Activated T-cell treated with anti-CD3 and anti-CD28 coated beads for 48 hours (primary cell): ENCODE measurements at regions not wholly inside any gene's neighbourhood (a gene's known extent, or its start where the extent isn't known, plus 50 kb on each side); places are given as distances from the start of the nearest gene placed in this dataset.
"Not testable (repeated sequence)": the region's sequence is repeated elsewhere in the genome, so short reads cannot be mapped to it uniquely, and the experiment has no call there.

ENCODE experiments used
- DNase-seq: peaks from one replicate; pipeline ENCODE4 v3.0.0-alpha.2; 2020; ENCODE audit warnings: low read depth

GRCh38 chr19:13652810-13653590 lies 111.3 kb upstream of the MRI1 start:
- no peak for DNase-seq

DNA sequence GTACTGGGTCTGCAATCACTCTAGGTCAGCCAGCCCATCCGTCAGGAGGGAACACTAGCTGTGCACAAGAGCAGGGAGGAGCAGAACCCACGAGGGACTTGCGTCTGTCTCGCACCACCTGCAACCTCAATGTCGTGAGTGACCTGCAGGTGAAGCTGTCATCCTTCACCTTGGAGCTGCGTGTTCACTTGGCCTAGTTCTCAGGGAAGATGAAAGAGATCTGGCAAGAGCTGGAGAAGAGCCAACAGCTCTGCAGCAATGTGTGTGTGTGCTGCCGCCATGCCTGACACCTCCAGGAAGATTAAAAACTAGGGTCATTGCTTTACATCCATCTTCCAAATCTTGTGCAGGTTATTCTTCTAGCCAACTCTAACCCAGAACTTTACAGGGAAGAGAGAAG lies 117.6 kb upstream of the MRI1 start:
- no peak for DNase-seq

- no peak for DNase-seq
Observed at GRCh38 chr19:13644645-13645044, 119.7 kb upstream of the MRI1 start.

- DNase-seq: no peak
Observed at GRCh38 chr19:13640611-13641010, 123.7 kb upstream of the MRI1 start.

- DNase-seq: no peak
Observed at GRCh38 chr19:13639342-13639929, 124.9 kb upstream of the MRI1 start.

GRCh38 chr19:13637664-13638063 lies 126.7 kb upstream of the MRI1 start:
- no peak for DNase-seq

DNA sequence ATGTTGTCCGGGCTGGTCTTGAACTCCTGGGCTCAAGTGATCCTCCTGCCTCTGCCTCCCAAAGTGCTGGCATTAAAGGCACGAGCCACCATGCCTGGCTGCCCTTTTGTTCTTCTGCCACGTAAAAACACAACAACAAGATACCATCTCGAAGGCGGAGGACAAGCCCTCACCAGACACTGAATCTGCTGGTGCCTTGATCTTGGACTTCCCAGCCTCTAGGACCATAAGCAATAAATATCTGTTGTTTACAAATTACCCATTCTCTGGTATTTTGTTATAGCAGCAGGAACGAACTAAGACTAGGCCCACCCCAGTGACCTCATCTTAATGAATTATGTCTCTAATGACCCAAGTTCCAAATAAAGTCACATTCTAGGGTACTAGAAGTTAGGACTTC lies 128.4 kb upstream of the CACNA1A start:
- DNase-seq: no peak

GRCh38 chr19:13633522-13633922 lies 127.2 kb upstream of the CACNA1A start:
- DNase-seq: no peak

DNA sequence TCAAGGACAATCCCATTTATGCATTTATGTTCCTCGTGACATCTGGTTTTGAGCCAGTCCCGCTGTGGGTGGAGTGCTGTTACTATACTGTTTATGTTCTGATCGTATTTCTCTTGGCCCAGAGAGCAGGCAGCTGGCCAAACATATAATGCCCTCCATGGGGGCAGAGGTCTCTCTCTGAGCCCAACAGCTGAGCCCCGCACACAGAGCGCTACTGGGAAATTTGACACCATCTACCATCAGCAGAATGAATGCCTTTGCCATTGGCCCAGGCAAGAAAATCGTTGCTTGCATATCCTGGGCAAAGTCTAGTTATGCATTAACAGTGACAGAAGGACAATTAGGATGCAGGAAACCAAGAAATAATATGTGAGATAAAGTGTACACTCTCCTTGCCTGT lies 126.8 kb upstream of the CACNA1A start:
- no peak for DNase-seq

DNA sequence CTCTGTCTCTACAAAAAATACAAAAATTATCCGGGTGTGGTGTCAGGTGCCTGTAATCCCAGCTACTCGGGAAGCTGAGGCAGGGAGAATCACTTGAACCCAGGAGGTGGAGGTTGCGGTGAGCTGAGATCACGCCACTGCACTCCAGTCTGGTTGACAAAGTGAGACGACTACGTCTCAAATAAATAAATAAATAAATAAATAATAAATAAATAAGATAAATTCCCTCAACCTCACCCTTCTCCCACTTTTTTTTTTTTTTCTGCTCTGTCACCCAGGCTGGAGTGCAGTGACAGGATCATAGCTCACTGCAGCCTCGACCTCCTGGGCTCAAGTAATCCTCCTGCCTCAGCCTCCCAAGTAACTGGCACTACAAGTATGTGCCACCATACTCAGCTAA lies 125.9 kb upstream of the CACNA1A start:
- DNase-seq: not testable (repeated sequence)

DNA sequence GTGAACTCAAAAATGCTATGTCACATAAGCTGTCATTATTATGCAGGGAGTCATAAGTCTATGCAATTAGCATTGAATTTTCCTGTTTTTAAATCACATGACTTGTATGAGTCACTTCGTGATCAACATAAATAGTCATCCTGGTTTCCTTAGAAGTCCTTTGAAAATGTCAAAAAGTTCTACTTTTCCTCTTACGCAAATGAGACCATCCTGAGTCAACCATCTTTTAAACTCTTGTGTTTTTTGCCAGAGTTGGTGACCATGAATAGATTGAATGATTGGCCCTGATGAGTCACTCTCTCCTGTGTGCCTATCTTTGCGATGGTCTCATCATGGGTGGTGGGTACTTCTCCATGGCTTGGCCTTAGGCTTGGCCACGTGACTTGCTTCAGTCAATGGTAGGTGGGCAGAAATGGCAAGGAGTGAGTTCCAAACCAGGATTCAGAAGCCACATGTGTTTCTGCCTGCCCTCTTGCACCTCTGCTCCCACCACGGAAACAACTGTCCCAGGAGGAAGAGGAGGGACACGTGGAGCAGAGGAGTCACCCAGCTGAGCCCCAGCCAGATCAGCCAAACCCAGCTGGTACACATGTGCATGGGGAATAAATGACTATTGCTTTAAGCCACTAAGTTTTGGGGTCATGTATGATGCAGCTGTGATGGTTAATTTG lies 123.5 kb upstream of the CACNA1A start:
- DNase-seq: no peak

GRCh38 chr19:13627531-13627930 lies 121.3 kb upstream of the CACNA1A start:
- no peak for DNase-seq

DNA sequence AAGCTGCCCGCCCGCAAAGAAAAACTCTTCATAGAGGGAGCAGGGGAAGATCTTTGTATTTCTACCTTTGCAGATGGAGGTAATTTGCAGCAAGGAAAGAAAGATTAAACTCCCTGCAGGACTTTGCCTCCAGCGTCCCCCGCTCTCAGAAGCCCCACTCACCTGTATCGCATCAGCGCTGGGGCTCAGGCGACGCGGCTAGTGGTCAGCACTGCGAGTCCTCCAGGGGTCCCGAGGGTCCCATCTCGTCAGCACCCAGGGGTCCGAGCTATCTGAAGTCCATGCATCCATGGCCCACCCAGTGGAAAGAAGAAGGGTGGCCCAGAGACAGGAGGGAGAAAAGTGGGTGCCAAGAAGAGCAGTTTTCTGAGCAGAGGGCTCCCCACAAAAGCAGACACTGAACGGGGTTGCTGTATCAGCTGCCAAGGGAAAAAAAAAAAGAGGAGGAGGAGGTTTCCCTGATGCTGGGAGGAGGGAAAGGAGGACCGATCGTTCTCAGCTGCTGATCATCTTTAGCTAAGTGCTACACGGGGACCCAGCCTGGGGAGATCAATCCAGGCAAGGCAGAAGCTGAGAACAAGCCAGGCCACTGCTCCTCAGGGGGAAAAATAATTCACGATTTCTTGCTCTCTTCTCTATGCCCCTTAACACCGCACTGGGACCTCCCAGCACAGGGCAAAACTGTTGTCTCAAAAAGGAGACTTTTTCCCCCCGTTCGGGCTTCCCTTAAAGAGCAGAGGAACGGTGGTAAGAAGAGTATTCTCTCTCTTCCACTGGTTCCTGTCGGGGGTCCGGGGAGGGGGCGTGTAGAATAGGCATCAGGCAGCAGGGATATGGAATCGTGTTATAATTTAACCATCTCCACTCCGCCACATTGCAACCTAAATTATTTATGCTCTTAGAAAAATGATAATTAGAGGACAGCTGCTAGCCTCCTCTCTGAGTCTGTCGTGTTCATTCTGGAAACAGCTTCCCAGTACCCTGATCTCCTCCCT lies 117.7 kb upstream of the CACNA1A start:
- no peak for DNase-seq

GRCh38 chr19:13622766-13623715 lies 116.8 kb upstream of the CACNA1A start:
- DNase-seq: no peak

GRCh38 chr19:13621413-13621812 lies 115.1 kb upstream of the CACNA1A start:
- peak; percentile 52 for DNase-seq

- no peak for DNase-seq
Observed at GRCh38 chr19:13619203-13619632, 112.9 kb upstream of the CACNA1A start.

DNA sequence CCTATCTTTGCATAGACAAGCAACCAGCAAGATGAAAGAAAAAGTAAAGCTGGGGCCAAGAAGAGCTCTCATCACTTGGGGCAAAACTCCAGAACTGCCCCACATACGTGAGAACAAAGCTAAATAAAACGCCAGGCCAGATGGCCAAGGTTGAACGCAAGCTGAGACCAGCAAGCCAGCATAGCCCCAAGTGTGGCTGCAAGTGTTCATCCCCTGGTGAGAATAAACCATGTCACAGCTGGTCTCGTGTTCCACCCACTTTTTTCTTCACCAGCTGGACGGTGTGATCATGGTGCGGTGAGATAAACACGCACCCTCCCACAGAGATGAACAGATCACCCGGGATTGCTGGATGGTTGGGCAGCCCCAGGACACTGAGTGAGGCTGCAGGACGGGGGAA lies 109.6 kb upstream of the CACNA1A start:
- DNase-seq: no peak

GRCh38 chr19:13613447-13613846 lies 107.2 kb upstream of the CACNA1A start:
- DNase-seq: no peak

DNA sequence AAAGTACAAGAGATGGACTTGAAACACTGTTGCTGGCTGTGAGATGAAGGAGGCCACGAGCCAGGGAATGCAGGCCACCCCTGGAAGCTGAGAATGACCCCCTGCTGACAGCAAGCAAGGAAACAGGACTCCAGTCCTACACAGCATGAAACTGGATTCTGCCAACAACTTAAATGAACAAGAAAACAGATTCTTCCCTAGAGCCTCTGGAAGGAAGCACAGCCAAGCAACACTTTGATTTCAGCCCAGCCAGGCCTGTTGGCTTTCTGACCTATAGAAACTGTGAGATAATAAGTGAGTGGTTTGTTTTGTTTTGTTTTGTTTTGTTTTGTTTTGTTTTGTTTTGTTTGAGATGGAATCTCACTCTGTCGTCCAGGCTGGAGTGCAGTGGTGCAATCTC lies 105.3 kb upstream of the CACNA1A start:
- DNase-seq: no peak

GRCh38 chr19:13610039-13610691 lies 103.9 kb upstream of the CACNA1A start:
- no peak for DNase-seq
